ENCODE measurements at regions not wholly inside any gene's neighbourhood (a gene's known extent, or its start where the extent isn't known, plus 50 kb on each side); places are given as distances from the start of the nearest gene placed in this dataset.

GRCh38 chr15:93302080-93302765 is 213.2 kb upstream of the RGMA start:
- in situ Hi-C loops (cut with MboI; ENCODE audit: low sequenced_read_pairs) = no loop called here

GRCh38 chr15:93300796-93301195 is 211.8 kb upstream of the RGMA start:
- in situ Hi-C loops (cut with MboI; ENCODE audit: low sequenced_read_pairs) = no loop called here

GRCh38 chr15:93299675-93300074 is 210.7 kb upstream of the RGMA start:
- in situ Hi-C loops (cut with MboI; ENCODE audit: low sequenced_read_pairs) = no loop called here

- in situ Hi-C loops (cut with MboI; ENCODE audit: low sequenced_read_pairs) = no loop called here
These were observed 209.9 kb upstream of the RGMA start for GRCh38 chr15:93298901-93299300.

- in situ Hi-C loops (cut with MboI; ENCODE audit: low sequenced_read_pairs) = no loop called here
These were observed 207.9 kb upstream of the RGMA start for GRCh38 chr15:93296759-93297500.

GRCh38 chr15:93294896-93295295 is 205.9 kb upstream of the RGMA start:
- in situ Hi-C loops (cut with MboI; ENCODE audit: low sequenced_read_pairs) = no loop called here

- in situ Hi-C loops (cut with MboI; ENCODE audit: low sequenced_read_pairs) = no loop called here
These were observed 205.1 kb upstream of the RGMA start for GRCh38 chr15:93294066-93294465.

- in situ Hi-C loops (cut with MboI; ENCODE audit: low sequenced_read_pairs) = no loop called here
These were observed 202.4 kb upstream of the RGMA start for GRCh38 chr15:93291380-93291779.

- in situ Hi-C loops (cut with MboI; ENCODE audit: low sequenced_read_pairs) = no loop called here
These were observed 201.6 kb upstream of the RGMA start for GRCh38 chr15:93290618-93290946.

- in situ Hi-C loops (cut with MboI; ENCODE audit: low sequenced_read_pairs) = no loop called here
These were observed 201.1 kb upstream of the RGMA start for GRCh38 chr15:93289941-93290617.

- in situ Hi-C loops (cut with MboI; ENCODE audit: low sequenced_read_pairs) = no loop called here
These were observed 199.8 kb upstream of the RGMA start for GRCh38 chr15:93288728-93289294.

GRCh38 chr15:93286446-93286845 is 197.4 kb upstream of the RGMA start:
- in situ Hi-C loops (cut with MboI; ENCODE audit: low sequenced_read_pairs) = no loop called here

GRCh38 chr15:93283854-93284253 is 194.8 kb upstream of the RGMA start:
- in situ Hi-C loops (cut with MboI; ENCODE audit: low sequenced_read_pairs) = no loop called here

- in situ Hi-C loops (cut with MboI; ENCODE audit: low sequenced_read_pairs) = no loop called here
These were observed 193.8 kb upstream of the RGMA start for GRCh38 chr15:93282808-93283207.

GRCh38 chr15:93278783-93279182 is 189.8 kb upstream of the RGMA start:
- in situ Hi-C loops (cut with MboI; ENCODE audit: low sequenced_read_pairs) = no loop called here

- in situ Hi-C loops (cut with MboI; ENCODE audit: low sequenced_read_pairs) = no loop called here
These were observed 189.0 kb upstream of the RGMA start for GRCh38 chr15:93278006-93278405.

GRCh38 chr15:93274257-93274656 is 185.2 kb upstream of the RGMA start:
- in situ Hi-C loops (cut with MboI; ENCODE audit: low sequenced_read_pairs) = no loop called here

- in situ Hi-C loops (cut with MboI; ENCODE audit: low sequenced_read_pairs) = no loop called here
These were observed 182.9 kb upstream of the RGMA start for GRCh38 chr15:93271871-93272270.

- in situ Hi-C loops (cut with MboI; ENCODE audit: low sequenced_read_pairs) = no loop called here
These were observed 182.0 kb upstream of the RGMA start for GRCh38 chr15:93270937-93271467.

- in situ Hi-C loops (cut with MboI; ENCODE audit: low sequenced_read_pairs) = no loop called here
These were observed 179.1 kb upstream of the RGMA start for GRCh38 chr15:93268066-93268465.

GRCh38 chr15:93266291-93266690 is 177.3 kb upstream of the RGMA start:
- in situ Hi-C loops (cut with MboI; ENCODE audit: low sequenced_read_pairs) = no loop called here
